ENCODE measurements at regions not wholly inside any gene's neighbourhood (a gene's known extent, or its start where the extent isn't known, plus 50 kb on each side); places are given as distances from the start of the nearest gene placed in this dataset.

- no peak for DNase-seq (ENCODE audit: low read depth)
- no peak for TF ChIP-seq CTCF (conservative IDR thresholded peaks at IDR 0.05; ENCODE audit: low read depth, low read length)
- no peak overlapping the region for H3K4me3 ChIP-seq (ENCODE audit: low read depth, low read length)
These were observed 50.5 kb upstream of the GRIN2A start for GRCh38 chr16:10232757-10233156.

- DNase-seq (ENCODE audit: low read depth) = no peak
- no peak for TF ChIP-seq CTCF (conservative IDR thresholded peaks at IDR 0.05; ENCODE audit: low read depth, low read length)
- H3K4me3 ChIP-seq (ENCODE audit: low read depth, low read length) = no peak overlapping the region
These were observed 57.4 kb upstream of the GRIN2A start for GRCh38 chr16:10239640-10240039.

GRCh38 chr16:10240854-10241613 is 58.8 kb upstream of the GRIN2A start:
- no peak overlapping the region for H3K4me3 ChIP-seq (ENCODE audit: low read depth, low read length)
- no peak for TF ChIP-seq CTCF (conservative IDR thresholded peaks at IDR 0.05; ENCODE audit: low read depth, low read length)
- DNase-seq (ENCODE audit: low read depth) = no peak

GRCh38 chr16:10242097-10242496 is 59.9 kb upstream of the GRIN2A start:
- no peak for DNase-seq (ENCODE audit: low read depth)
- H3K4me3 ChIP-seq (ENCODE audit: low read depth, low read length) = no peak overlapping the region
- no peak for TF ChIP-seq CTCF (conservative IDR thresholded peaks at IDR 0.05; ENCODE audit: low read depth, low read length)

GRCh38 chr16:10242916-10243315 is 60.7 kb upstream of the GRIN2A start:
- TF ChIP-seq CTCF (conservative IDR thresholded peaks at IDR 0.05; ENCODE audit: low read depth, low read length) = no peak
- H3K4me3 ChIP-seq (ENCODE audit: low read depth, low read length) = no peak overlapping the region
- no peak for DNase-seq (ENCODE audit: low read depth)

- no peak overlapping the region for H3K4me3 ChIP-seq (ENCODE audit: low read depth, low read length)
- no peak for DNase-seq (ENCODE audit: low read depth)
- no peak for TF ChIP-seq CTCF (conservative IDR thresholded peaks at IDR 0.05; ENCODE audit: low read depth, low read length)
These were observed 62.8 kb upstream of the GRIN2A start for GRCh38 chr16:10245002-10245401.
